GM18505 (cell line): ENCODE measurements at regions not wholly inside any gene's neighbourhood (a gene's known extent, or its start where the extent isn't known, plus 50 kb on each side); places are given as distances from the start of the nearest gene placed in this dataset.
A peak's percentile ranks its signal among the peaks of the same experiment; 100 is the strongest.
"Not testable (repeated sequence)": the region's sequence is repeated elsewhere in the genome, so short reads cannot be mapped to it uniquely, and the experiment has no call there.

ENCODE experiments used
- ATAC-seq: cut with Tn5 transposase; IDR thresholded peaks from one replicate; pipeline ENCODE4 v1.9.1; 2021; ENCODE audit not compliant: unreplicated experiment
- POLR2A ChIP-seq: IDR thresholded peaks from 4 replicates; pipeline ENCODE4 v1.6.1; 2011; ENCODE audit warnings: borderline replicate concordance; ENCODE audit not compliant: insufficient read depth, insufficient read length; ENCODE audit errors: extremely low read depth

GRCh38 chr2:47697000-47697601, 85.8 kb upstream of the MSH6 start:
- ATAC-seq: peak; percentile 55
- no peak for TF ChIP-seq POLR2A

- ATAC-seq: no peak
- TF ChIP-seq POLR2A: no peak
These were observed 86.5 kb upstream of the MSH6 start for GRCh38 chr2:47696478-47696831.

GRCh38 chr2:47695800-47696477, 87.0 kb upstream of the MSH6 start:
- ATAC-seq: no peak
- TF ChIP-seq POLR2A: no peak

- not testable (repeated sequence) for ATAC-seq
These were observed 88.5 kb upstream of the MSH6 start for GRCh38 chr2:47694451-47694850.

- ATAC-seq: not testable (repeated sequence)
These were observed 92.1 kb upstream of the MSH6 start for GRCh38 chr2:47690706-47691325.

- no peak for ATAC-seq
- TF ChIP-seq POLR2A: no peak
These were observed 92.8 kb upstream of the MSH6 start for GRCh38 chr2:47690132-47690531.

GRCh38 chr2:47689118-47689517, 93.8 kb upstream of the MSH6 start:
- ATAC-seq: not testable (repeated sequence)

- ATAC-seq: no peak
- TF ChIP-seq POLR2A: no peak
These were observed 94.4 kb upstream of the MSH6 start for GRCh38 chr2:47688561-47688960.

- no peak for ATAC-seq
- TF ChIP-seq POLR2A: no peak
These were observed 95.1 kb upstream of the MSH6 start for GRCh38 chr2:47687856-47688255.

GRCh38 chr2:47686018-47686417, 96.9 kb upstream of the MSH6 start:
- TF ChIP-seq POLR2A: no peak
- ATAC-seq: no peak

- no peak for ATAC-seq
- TF ChIP-seq POLR2A: no peak
These were observed 100.7 kb upstream of the MSH6 start for GRCh38 chr2:47682216-47682749.

GRCh38 chr2:47676261-47676926, 105.6 kb upstream of the KCNK12 start:
- TF ChIP-seq POLR2A: no peak
- no peak for ATAC-seq

GRCh38 chr2:47675196-47675825, 104.5 kb upstream of the KCNK12 start:
- no peak for ATAC-seq
- no peak for TF ChIP-seq POLR2A
